ENCODE measurements at regions not wholly inside any gene's neighbourhood (a gene's known extent, or its start where the extent isn't known, plus 50 kb on each side); places are given as distances from the start of the nearest gene placed in this dataset.

GRCh38 chr18:29225351-29225750, 1048.4 kb upstream of the CDH2 start:
- intact Hi-C loops (cut with DNase I, micrococcal nuclease): no loop called here
- DNase-seq (no peak), ATAC-seq (no peak)

- intact Hi-C loops (cut with DNase I, micrococcal nuclease): no loop called here
- no peak for DNase-seq
- no peak for ATAC-seq
Observed at GRCh38 chr18:29218091-29218490, 1041.2 kb upstream of the CDH2 start.

GRCh38 chr18:29217124-29217915, 1040.4 kb upstream of the CDH2 start:
- intact Hi-C loops (cut with DNase I, micrococcal nuclease): no loop called here

GRCh38 chr18:29198834-29199233, 1021.9 kb upstream of the CDH2 start:
- ATAC-seq: no peak
- intact Hi-C loops (cut with DNase I, micrococcal nuclease): no loop called here
- no peak for DNase-seq

More at GRCh38 chr18:29217124-29217915, 1040.4 kb upstream of the CDH2 start:
- no peak for DNase-seq
- no peak for ATAC-seq

DNA sequence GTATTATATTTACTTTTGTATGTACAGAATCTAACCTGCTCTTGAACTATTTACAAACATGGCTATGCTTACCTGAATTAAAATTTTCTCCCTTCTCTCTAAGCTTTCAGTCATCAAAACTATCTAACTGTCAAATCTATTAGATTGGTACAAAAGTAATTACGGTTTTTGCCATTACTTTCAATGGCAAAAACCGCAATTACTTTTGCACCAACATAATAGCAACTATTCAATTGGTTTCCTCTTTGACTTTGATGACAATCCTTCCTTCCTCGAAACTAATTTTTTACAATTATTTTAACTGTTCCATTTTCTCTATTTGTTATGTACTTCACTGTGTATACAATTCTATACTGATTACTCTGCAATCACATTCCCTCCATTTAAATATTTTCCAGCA, 1019.4 kb upstream of the CDH2 start:
- no peak for ATAC-seq
- DNase-seq: no peak
- intact Hi-C loops (cut with DNase I, micrococcal nuclease): no loop called here

DNA sequence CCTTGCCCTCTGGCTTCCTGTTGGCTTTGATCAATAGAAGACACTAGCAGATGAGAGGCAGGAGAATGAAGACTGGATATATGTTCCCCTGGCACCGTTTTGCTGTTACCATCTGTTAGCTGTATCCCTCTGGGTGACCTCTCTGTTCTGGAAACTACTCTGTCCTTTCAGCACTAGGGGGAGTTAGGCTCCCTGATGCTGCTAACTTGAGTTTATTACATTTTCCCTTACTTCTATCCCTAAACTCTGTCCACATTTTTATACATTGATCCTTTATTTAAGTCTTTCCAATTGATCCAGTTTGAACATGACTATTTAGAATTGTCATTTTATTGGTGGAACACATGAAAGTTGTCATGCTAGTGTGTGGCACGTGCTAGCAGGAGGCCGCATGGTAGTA, 1014.3 kb upstream of the CDH2 start:
- ATAC-seq: no peak
- intact Hi-C loops (cut with DNase I, micrococcal nuclease): no loop called here
- no peak for DNase-seq

DNA sequence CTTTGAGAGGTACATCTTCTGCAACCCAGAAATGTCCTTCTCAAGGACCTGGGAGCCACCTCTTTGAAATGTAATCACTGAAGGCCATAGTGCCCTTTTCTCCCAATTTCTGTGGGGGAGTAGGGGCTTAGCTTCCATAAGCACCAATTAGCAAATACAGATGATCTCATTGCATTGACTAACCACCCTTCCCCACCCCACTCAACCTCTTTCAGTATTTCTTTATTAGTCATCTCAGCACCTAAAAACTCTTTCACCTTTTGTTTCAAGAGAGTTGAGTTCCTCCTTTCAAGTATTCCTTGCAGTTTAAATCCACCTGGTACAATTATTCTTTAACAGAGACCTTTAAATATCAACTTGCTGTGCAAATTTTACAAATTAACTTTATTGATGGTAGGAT, 1011.8 kb upstream of the CDH2 start:
- intact Hi-C loops (cut with DNase I, micrococcal nuclease): no loop called here
- no peak for ATAC-seq
- DNase-seq: no peak

- no peak for ATAC-seq
- DNase-seq: no peak
- intact Hi-C loops (cut with DNase I, micrococcal nuclease): no loop called here
Observed at GRCh38 chr18:29185801-29186200, 1008.9 kb upstream of the CDH2 start.

- ATAC-seq: no peak
- no peak for DNase-seq
- intact Hi-C loops (cut with DNase I, micrococcal nuclease): no loop called here
Observed at GRCh38 chr18:29184654-29185053, 1007.7 kb upstream of the CDH2 start.

DNA sequence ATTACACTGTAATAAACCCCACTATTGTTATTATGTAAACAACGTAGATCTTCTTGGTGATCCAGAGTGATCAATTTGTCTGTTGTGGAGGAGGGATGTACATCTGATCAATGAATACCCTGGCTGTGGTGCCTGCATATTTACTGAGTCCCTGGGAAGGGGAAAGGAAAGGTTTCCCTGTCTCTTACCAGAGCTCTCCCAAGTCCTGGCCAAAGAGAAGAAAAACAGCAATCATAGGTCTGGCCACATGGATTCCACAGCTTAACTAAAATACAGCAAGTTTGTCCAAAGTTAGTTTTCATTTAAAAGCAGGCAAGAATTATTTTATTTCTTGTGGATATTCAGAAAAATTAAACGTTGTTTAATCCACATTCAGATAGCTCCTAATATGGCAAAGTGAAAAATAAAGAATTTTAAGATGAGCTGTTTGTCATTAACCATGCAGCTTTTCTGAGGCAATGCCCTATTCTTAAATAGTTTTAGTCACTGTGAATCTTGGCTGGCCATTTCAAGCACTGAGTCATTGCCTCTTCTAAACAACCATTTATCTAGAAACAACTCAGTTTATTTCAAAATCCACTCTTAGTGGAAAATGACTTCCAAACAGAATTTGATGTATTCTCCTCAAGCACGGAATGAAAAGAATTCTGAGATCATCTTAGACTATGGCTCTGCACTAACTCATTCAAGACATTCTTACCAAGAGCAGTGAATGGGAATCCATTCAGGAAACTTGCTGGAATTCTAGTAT, 1004.4 kb upstream of the CDH2 start:
- intact Hi-C loops (cut with DNase I, micrococcal nuclease): no loop called here
- no peak for ATAC-seq
- no peak for DNase-seq

GRCh38 chr18:29176681-29177080, 999.8 kb upstream of the CDH2 start:
- intact Hi-C loops (cut with DNase I, micrococcal nuclease): no loop called here
- ATAC-seq (no peak), DNase-seq (no peak)

DNA sequence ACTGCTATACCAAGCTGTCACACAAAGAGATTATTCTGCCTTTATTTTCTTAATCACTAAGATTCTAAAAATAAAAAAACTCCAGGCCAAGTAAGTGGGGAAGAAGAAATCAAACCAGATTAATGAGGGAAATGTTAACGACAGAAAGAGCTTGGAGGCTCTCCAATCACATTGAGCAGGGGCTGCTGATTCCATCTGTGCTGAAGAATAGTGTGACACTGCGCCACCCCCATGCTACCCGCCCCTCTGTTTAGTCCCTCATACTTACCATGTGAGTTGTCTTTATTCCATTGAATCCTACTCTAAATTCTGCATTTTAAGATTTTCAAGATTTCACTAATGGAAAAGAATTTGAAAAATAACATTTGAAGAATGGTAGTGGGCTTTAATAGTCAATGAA, 998.0 kb upstream of the CDH2 start:
- ATAC-seq: no peak
- intact Hi-C loops (cut with DNase I, micrococcal nuclease): no loop called here
- no peak for DNase-seq

- DNase-seq: no peak
- intact Hi-C loops (cut with DNase I, micrococcal nuclease): no loop called here
Observed at GRCh38 chr18:29172756-29173067, 995.8 kb upstream of the CDH2 start.

GRCh38 chr18:29171892-29172755, 995.2 kb upstream of the CDH2 start:
- ATAC-seq (no peak), DNase-seq (no peak)
- intact Hi-C loops (cut with DNase I, micrococcal nuclease): no loop called here

More at GRCh38 chr18:29172756-29173067, 995.8 kb upstream of the CDH2 start:
- ATAC-seq: no peak

- intact Hi-C loops (cut with DNase I, micrococcal nuclease): no loop called here
- DNase-seq (no peak), ATAC-seq (no peak)
Observed at GRCh38 chr18:29169599-29169998, 992.7 kb upstream of the CDH2 start.

DNA sequence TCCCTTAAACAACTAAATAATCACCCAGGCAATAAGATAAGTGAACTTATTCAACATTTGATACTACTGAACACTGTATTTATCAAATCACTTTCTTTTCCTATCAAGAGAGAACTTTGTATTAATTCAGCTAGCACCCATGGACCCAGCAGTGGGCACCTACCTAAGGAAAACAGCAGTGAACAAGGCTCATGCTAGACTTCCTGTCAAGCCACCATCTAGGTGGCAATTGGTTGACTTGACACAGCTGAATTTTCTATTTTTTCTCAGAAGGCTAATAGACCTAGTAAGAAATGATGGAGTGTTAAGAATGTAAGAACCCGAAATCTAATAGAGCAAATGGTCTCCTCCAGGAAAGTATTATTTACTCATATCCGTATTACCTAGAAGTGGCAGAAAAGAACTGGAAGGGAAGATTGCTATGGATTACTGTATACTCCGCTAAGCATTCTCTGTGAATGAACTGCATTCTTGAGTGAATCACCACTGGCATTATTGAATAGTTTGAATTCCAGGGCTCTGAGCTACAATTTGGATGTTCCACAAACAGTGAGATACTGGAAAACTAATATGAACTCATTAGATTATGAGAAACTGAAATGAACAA, 988.2 kb upstream of the CDH2 start:
- intact Hi-C loops (cut with DNase I, micrococcal nuclease): no loop called here
- DNase-seq (no peak), ATAC-seq (no peak)

DNA sequence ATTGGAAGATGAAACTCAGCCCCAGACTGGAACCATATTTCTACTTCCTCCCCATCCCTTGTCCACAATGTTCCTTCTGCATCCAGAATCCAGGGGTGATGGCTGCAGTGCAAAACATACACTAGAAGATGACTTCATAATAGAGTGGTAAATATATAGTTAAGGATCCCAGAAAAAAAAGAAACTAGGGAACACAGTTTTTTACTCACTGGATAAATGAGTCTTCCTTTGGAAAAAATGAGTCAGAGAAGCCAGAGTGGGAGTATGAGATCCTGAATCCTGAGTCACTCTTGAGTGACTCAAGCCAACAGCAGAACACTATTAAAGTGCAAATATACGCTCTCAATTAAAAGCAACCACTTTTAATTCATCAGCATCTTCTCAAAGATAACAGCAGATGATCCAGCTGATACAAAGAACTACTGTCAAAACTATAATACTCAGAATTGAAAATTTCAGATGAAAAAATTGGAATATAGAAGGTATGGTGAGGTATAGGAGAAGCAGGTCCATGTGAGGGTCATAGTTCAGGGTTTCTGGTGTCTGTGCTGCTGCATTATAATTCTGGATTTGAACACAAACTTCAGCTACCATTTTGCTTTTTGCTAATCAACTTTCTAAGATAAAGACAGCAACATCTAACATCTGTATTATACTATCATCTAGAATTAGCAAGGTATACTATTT, 987.2 kb upstream of the CDH2 start:
- no peak for ATAC-seq
- intact Hi-C loops (cut with DNase I, micrococcal nuclease): no loop called here
- no peak for DNase-seq

- intact Hi-C loops (cut with DNase I, micrococcal nuclease): no loop called here
- DNase-seq (no peak), ATAC-seq (no peak)
Observed at GRCh38 chr18:29163596-29163995, 986.7 kb upstream of the CDH2 start.

GRCh38 chr18:29161429-29161828, 984.5 kb upstream of the CDH2 start:
- DNase-seq: no peak
- intact Hi-C loops (cut with DNase I, micrococcal nuclease): no loop called here
- ATAC-seq: no peak

Measured in left colon (tissue), 2 donors.